Gastrocnemius medialis (tissue), 4 donors: ENCODE measurements at regions not wholly inside any gene's neighbourhood (a gene's known extent, or its start where the extent isn't known, plus 50 kb on each side); places are given as distances from the start of the nearest gene placed in this dataset.
"Not testable (repeated sequence)": the region's sequence is repeated elsewhere in the genome, so short reads cannot be mapped to it uniquely, and the experiment has no call there.

Source experiments
- ATAC-seq, 2 donors: fragments of 150-250 bp; one replicate each; pipeline ENCODE4 v1.9.1; 2016
- DNase-seq, 2 donors: peaks; one replicate each; pipeline ENCODE4 v3.0.0-alpha.2; 2019
- H3K27ac ChIP-seq, 4 donors: fragments of 200-600 bp; sonication (generic); 1 replicate in 1 of 4; 2 replicates in 3 of 4; pipeline ENCODE4 v1.5.1; 2016 to 2018; ENCODE audit warnings: mild to moderate bottlenecking in 2 of 4, moderate library complexity in 1 of 4
- H3K27me3 ChIP-seq, 3 donors: fragments of 200-600 bp; sonication (generic) in 2 of 3; 1 replicate in 1 of 3; 2 replicates in 2 of 3; pipeline versions ENCODE4 v1.5.1 to v1.6.0; 2016 to 2019; ENCODE audit warnings: mild to moderate bottlenecking in 1 of 3, moderate library complexity in 1 of 3
- H3K36me3 ChIP-seq, 2 donors: fragments of 200-600 bp; sonication (generic) in 1 of 2; one replicate each; pipeline ENCODE4 v1.5.1; 2017 to 2018
- H3K4me1 ChIP-seq, 2 donors: fragments of 200-600 bp; sonication (generic) in 1 of 2; one replicate each; pipeline ENCODE4 v1.5.1; 2016 to 2017; ENCODE audit warnings: mild to moderate bottlenecking in 2 of 2
- H3K4me3 ChIP-seq, 4 donors: fragments of 200-600 bp; sonication (generic) in 3 of 4; 1 replicate in 1 of 4; 2 replicates in 3 of 4; pipeline ENCODE4 v1.5.1; 2016 to 2019; ENCODE audit warnings: mild to moderate bottlenecking in 2 of 4
- H3K9me3 ChIP-seq, 3 donors: fragments of 200-600 bp; sonication (generic) in 2 of 3; 1 replicate in 1 of 3; 2 replicates in 2 of 3; pipeline ENCODE4 v1.5.1; 2016 to 2019
- POLR2A ChIP-seq, 2 donors: fragments of 450-650 bp; IDR thresholded peaks; one replicate each; pipeline ENCODE4 v1.6.1; 2017; ENCODE audit warnings: antibody characterized with exemption in 2 of 2, mild to moderate bottlenecking in 2 of 2, moderate library complexity in 2 of 2
- in situ Hi-C, 4 donors: fragments of 200-750 bp; cut with MboI; loops; one replicate each; pipeline versions ENCODE4 v1.15.0 to v1.8.0; 2017; ENCODE audit warnings: low sequenced_read_pairs in 4 of 4
- intact Hi-C: fragments of 100-400 bp; cut with DNase I; formaldehyde crosslinking; loops from one replicate; pipeline ENCODE4 v1.15.1; 2023; ENCODE audit warnings: low total_unique reads
- TF ChIP-seq, protein P1 (sequence below), 5 experiments: fragments of 450-650 bp in 3 of 5; fragments of 200-600 bp in 2 of 5; sonication (generic) in 2 of 5; IDR thresholded peaks in 4 of 5; conservative IDR thresholded peaks in 1 of 5; 1 replicate in 4 of 5; 2 replicates in 1 of 5; pipeline ENCODE4 v1.5.1; 2016 to 2019; ENCODE audit warnings: antibody characterized with exemption in 5 of 5, mild to moderate bottlenecking in 3 of 5, moderate library complexity in 3 of 5

DNA sequence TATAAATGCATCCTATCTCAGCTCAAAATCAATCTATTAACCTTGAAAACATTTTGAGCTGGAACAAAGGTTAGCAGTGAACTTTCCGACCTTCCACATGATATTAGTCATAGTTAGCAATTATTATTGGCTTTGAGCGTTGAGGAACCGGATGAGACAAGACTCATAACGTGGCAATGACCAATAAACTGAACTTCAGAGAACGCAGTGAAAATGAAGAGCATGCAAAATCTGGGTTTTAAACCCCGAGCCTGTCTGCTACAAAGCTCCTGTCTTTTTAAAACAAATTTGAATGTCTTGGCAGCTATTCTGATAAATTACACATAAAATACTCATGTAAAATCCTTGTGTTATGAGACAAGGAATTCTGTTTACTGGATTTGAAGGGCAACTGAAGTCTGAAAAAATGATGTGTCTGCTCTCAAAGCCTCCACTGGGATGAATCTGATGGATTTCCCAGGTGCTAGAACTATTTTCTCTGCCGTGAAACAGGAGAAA is 74.7 kb upstream of the ITGB1 start:
- H3K27me3 ChIP-seq: no peaks in the 10 kb centered on the region
- H3K27ac ChIP-seq: no peak overlapping the region
- H3K9me3 ChIP-seq: no peaks in the 10 kb centered on the region
- no peak for ATAC-seq
- TF ChIP-seq, protein P1, sequence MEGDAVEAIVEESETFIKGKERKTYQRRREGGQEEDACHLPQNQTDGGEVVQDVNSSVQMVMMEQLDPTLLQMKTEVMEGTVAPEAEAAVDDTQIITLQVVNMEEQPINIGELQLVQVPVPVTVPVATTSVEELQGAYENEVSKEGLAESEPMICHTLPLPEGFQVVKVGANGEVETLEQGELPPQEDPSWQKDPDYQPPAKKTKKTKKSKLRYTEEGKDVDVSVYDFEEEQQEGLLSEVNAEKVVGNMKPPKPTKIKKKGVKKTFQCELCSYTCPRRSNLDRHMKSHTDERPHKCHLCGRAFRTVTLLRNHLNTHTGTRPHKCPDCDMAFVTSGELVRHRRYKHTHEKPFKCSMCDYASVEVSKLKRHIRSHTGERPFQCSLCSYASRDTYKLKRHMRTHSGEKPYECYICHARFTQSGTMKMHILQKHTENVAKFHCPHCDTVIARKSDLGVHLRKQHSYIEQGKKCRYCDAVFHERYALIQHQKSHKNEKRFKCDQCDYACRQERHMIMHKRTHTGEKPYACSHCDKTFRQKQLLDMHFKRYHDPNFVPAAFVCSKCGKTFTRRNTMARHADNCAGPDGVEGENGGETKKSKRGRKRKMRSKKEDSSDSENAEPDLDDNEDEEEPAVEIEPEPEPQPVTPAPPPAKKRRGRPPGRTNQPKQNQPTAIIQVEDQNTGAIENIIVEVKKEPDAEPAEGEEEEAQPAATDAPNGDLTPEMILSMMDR (IDR thresholded peaks at IDR 0.05 in 4 of 5, conservative IDR thresholded peaks at IDR 0.05 in 1 of 5): no peak
- no peak for TF ChIP-seq POLR2A (IDR thresholded peaks at IDR 0.05)
- H3K4me1 ChIP-seq: peaks cover 4 to 7% of the 10 kb centered on the region in 2 donors
- intact Hi-C loops: no loop called here
- H3K4me3 ChIP-seq: no peak overlapping the region
- in situ Hi-C loops: no loop called here
- no peaks in the 10 kb centered on the region for H3K36me3 ChIP-seq
- DNase-seq: no peak

DNA sequence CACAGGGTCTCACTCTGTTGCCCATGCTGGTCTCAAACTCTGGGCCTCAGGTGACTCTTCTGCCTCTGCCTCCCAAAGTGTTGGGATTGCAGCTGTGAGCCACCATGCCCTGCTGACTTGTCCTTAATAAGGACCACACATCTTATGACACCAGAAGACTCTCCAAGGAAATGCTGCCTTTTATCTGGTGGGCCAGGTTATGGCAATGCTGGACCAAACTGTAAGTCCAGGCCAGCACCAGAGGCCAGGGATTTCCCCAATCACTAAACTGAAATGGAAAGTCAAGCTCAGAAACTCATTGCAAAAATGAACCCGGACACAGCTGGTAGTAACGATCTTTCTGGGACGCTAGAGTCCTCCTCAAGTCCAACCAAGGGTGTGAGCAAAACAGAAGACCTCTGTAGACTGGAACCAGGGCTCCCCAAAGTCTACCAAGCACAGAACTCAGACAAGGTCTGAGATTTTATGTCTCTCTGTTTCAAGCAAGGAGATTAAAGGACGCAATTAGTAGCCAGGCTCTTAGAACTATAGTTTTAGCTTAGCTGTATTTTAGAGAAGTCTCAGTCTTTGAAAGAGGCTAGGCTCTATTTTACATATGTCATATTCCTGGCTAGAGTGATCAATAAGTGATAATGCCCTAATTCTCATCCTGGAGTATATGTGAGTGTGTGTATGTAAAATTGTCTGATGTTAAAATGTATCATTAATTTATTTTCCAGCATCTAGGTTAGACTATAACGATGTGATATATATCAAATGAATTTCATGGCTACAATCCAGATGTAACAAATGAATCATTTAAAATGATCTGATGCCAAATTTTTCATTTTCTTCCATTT is 74.0 kb upstream of the ITGB1 start:
- ATAC-seq: no peak
- peaks cover 4 to 7% of the 10 kb centered on the region in 2 donors for H3K4me1 ChIP-seq
- H3K36me3 ChIP-seq: no peaks in the 10 kb centered on the region
- no peaks in the 10 kb centered on the region for H3K9me3 ChIP-seq
- H3K27me3 ChIP-seq: no peaks in the 10 kb centered on the region
- intact Hi-C loops (no loop called here), in situ Hi-C loops (no loop called here)
- no peak for TF ChIP-seq POLR2A (IDR thresholded peaks at IDR 0.05)
- TF ChIP-seq, protein P1 (IDR thresholded peaks at IDR 0.05 in 4 of 5, conservative IDR thresholded peaks at IDR 0.05 in 1 of 5): no peak
- DNase-seq: no peak
- H3K27ac ChIP-seq: no peak overlapping the region
- no peak overlapping the region for H3K4me3 ChIP-seq

DNA sequence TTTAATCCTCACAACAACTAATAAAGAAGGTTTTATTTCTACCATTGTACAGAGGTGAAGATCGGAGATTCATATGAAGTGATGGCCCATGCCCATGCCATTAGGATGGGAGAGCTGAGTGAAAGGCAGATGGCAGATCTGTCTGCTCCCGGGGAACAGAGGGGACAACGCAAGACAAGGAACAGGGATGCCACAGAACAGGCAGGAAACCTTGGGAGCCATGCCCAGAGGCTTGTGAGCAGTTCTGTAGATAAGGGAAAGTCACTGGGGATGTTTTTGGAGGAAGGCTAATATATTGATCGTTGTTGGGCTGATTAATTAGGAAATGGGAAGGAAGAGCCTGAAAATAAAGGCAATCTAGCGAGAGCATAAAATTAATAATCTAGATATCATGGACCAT is 73.1 kb upstream of the ITGB1 start:
- TF ChIP-seq, protein P1 (IDR thresholded peaks at IDR 0.05 in 4 of 5, conservative IDR thresholded peaks at IDR 0.05 in 1 of 5): no peak
- TF ChIP-seq POLR2A (IDR thresholded peaks at IDR 0.05): no peak
- in situ Hi-C loops (no loop called here), intact Hi-C loops (no loop called here)
- Histone ChIP-seq H3K4me1 (peaks cover 4 to 13% of the 10 kb centered on the region in 2 donors), H3K4me3 (no peak overlapping the region), H3K27me3 (no peaks in the 10 kb centered on the region), H3K9me3 (no peaks in the 10 kb centered on the region), H3K36me3 (no peaks in the 10 kb centered on the region), H3K27ac (no peak overlapping the region)
- no peak for ATAC-seq
- no peak for DNase-seq

DNA sequence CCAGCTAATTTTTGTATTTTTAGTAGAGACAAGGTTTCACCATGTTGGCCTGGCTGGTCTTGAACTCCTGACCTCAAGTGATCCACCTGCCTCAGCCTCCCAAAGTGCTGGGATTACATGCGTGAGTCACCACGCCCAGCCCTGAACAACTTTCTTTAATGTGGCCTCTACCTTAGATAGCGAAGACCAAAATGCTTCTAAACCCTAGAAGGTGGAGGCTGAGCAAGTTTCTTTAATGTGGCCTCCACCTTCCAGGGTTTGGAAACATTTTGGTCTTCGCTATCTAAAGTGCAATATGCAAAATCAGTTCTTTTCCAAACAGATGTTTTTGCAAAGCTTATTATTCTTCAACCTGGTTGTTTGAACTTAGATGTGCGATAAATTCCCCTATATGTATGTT is 70.5 kb upstream of the ITGB1 start:
- H3K27ac ChIP-seq, intact Hi-C loops, H3K27me3 ChIP-seq, H3K36me3 ChIP-seq, in situ Hi-C loops, DNase-seq, ATAC-seq, H3K4me3 ChIP-seq, H3K9me3 ChIP-seq: not testable (repeated sequence)
- H3K4me1 ChIP-seq: peaks cover 4 to 18% of the 10 kb centered on the region in 2 donors

DNA sequence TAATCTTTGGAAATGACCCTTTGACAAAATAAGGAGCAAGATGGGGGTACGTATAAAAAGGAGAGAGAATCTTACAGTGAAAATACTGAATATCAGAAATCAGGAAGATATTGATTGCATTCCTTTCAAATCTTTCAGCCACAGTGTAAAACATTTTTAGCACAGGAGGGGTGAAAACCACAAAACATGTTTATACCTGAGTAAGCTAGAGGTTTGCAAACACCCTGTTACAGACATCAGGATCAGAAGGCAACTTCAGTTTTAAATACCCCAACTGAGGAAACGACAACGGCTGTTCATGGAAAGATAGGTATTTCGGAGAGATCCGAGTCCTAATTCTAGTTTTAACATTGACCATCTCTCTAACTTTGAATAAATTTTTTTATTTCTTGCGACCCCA is 69.1 kb upstream of the ITGB1 start:
- peaks cover 0 to 11% of the 10 kb centered on the region in 2 donors for H3K4me1 ChIP-seq
- TF ChIP-seq, protein P1 (IDR thresholded peaks at IDR 0.05 in 4 of 5, conservative IDR thresholded peaks at IDR 0.05 in 1 of 5): no peak
- no peak for TF ChIP-seq POLR2A (IDR thresholded peaks at IDR 0.05)
- no peaks in the 10 kb centered on the region for H3K27me3 ChIP-seq
- H3K4me3 ChIP-seq: no peak overlapping the region
- no peaks in the 10 kb centered on the region for H3K36me3 ChIP-seq
- in situ Hi-C loops: no loop called here
- no peaks in the 10 kb centered on the region for H3K9me3 ChIP-seq
- intact Hi-C loops: no loop called here
- no peak for ATAC-seq
- H3K27ac ChIP-seq: no peak overlapping the region
- DNase-seq: no peak
